ENCODE measurements at regions not wholly inside any gene's neighbourhood (a gene's known extent, or its start where the extent isn't known, plus 50 kb on each side); places are given as distances from the start of the nearest gene placed in this dataset.

DNA sequence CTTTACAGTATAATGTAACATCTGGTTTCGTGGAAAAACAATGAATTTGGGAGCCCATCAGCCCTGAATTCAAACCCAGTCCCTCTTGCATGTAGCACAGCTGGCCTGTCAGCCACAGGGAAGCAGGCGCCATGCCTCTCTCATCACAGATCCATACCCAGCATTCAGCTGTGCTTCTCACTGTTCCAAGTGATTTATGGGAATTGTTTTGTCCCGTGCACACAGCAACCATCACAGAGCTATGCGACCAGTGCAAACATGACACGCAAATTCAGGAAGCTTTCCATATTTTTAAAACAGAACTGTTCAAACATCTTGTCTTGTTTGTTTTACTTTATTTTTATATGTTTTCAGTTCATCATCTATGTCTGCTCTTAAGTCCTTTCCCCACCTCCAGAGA, 496.1 kb downstream of the EIPR1 start (continued):
- TF ChIP-seq NANOG (IDR thresholded peaks at IDR 0.05; ENCODE audit: insufficient read depth, low read depth, low read length, poor library complexity, severe bottlenecking) = no peak
- TF ChIP-seq CBX8 (IDR thresholded peaks at IDR 0.05; ENCODE audit: borderline replicate concordance, low read depth, low read length) = no peak
- TF ChIP-seq TBP (IDR thresholded peaks at IDR 0.05; ENCODE audit: low read depth, low read length) = no peak

All from H1 (cell line).